MM.1S (cell line): ENCODE measurements at regions not wholly inside any gene's neighbourhood (a gene's known extent, or its start where the extent isn't known, plus 50 kb on each side); places are given as distances from the start of the nearest gene placed in this dataset.

Source experiments
- EZH2 ChIP-seq: fragments of 300-600 bp; sonication (generic); optimal IDR thresholded peaks from 2 replicates; pipeline ENCODE3; 2017; ENCODE audit warnings: low read depth, mild to moderate bottlenecking, antibody characterized with exemption, low read length, mixed read lengths
- TF ChIP-seq, protein P1 (sequence below): fragments of 300-600 bp; sonication (generic); IDR thresholded peaks from 2 replicates; pipeline ENCODE4 v1.5.1; 2016; ENCODE audit warnings: antibody characterized with exemption, low read length, mixed read lengths

DNA sequence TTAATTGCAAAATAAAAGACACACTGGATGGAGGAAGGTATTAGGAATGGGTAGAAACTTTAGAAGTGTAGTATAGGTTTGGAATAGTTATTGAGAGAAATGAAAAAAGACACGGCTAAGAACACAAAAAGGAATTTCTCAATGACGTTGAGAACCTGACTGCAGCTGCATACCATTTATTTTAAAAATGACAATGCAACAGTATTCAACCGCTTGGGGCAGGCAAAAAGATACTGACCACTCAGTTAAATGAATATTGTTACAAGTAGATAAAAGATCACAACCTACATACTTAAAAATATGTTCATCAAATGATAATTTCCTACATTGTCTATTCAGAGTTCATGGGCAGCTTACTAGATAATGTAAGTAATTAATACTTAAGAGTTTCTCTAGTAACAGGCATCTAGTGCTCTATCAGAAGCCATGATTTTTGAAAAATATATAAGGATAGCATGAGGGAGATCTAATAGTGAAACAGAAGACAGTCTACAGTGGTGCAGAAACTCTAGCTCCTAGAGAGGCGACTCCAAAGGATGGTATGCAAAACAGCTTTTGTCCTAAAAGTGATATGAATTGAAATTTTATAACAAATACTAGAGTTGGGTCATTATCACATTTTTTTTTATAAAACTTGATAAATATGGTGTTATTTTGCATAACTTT, 216.2 kb upstream of the VEGFC start:
- TF ChIP-seq, protein P1, sequence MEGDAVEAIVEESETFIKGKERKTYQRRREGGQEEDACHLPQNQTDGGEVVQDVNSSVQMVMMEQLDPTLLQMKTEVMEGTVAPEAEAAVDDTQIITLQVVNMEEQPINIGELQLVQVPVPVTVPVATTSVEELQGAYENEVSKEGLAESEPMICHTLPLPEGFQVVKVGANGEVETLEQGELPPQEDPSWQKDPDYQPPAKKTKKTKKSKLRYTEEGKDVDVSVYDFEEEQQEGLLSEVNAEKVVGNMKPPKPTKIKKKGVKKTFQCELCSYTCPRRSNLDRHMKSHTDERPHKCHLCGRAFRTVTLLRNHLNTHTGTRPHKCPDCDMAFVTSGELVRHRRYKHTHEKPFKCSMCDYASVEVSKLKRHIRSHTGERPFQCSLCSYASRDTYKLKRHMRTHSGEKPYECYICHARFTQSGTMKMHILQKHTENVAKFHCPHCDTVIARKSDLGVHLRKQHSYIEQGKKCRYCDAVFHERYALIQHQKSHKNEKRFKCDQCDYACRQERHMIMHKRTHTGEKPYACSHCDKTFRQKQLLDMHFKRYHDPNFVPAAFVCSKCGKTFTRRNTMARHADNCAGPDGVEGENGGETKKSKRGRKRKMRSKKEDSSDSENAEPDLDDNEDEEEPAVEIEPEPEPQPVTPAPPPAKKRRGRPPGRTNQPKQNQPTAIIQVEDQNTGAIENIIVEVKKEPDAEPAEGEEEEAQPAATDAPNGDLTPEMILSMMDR: no peak
- TF ChIP-seq EZH2: no peak
